Stimulated activated naive CD8-positive, alpha-beta T cell treated with anti-CD3 and anti-CD28 coated beads, Interleukin-15, Interleukin-2, amounts not matched to agents 100 ng/mL and 50 ng/mL, for 24 hours (primary cell): ENCODE measurements at regions not wholly inside any gene's neighbourhood (a gene's known extent, or its start where the extent isn't known, plus 50 kb on each side); places are given as distances from the start of the nearest gene placed in this dataset.
"Not testable (repeated sequence)": the region's sequence is repeated elsewhere in the genome, so short reads cannot be mapped to it uniquely, and the experiment has no call there.

ENCODE experiments used
- H3K27ac Mint-ChIP-seq: one replicate; pipeline ENCODE4 v1.8.0; 2021; ENCODE audit warnings: mild to moderate bottlenecking, mixed read lengths
- H3K27me3 Mint-ChIP-seq: one replicate; pipeline ENCODE4 v1.8.0; 2021; ENCODE audit warnings: mixed read lengths
- H3K36me3 Mint-ChIP-seq: one replicate; pipeline ENCODE4 v1.8.0; 2021; ENCODE audit warnings: low read depth, mixed read lengths
- H3K4me1 Mint-ChIP-seq: one replicate; pipeline ENCODE4 v1.8.0; 2021; ENCODE audit warnings: low read depth, mixed read lengths
- H3K4me3 Mint-ChIP-seq: one replicate; pipeline ENCODE4 v1.8.0; 2021; ENCODE audit warnings: mild to moderate bottlenecking, mixed read lengths
- H3K9me3 Mint-ChIP-seq: one replicate; pipeline ENCODE4 v1.8.0; 2021; ENCODE audit warnings: mixed read lengths

- no peak overlapping the region for H3K27ac Mint-ChIP-seq
- H3K4me3 Mint-ChIP-seq: no peak overlapping the region
- no peaks in the 10 kb centered on the region for H3K27me3 Mint-ChIP-seq
- no peaks in the 10 kb centered on the region for H3K4me1 Mint-ChIP-seq
- peaks cover 12% of the 10 kb centered on the region for H3K36me3 Mint-ChIP-seq
- no peaks in the 10 kb centered on the region for H3K9me3 Mint-ChIP-seq
These were observed 100.2 kb downstream of the KATNIP start for GRCh38 chr16:27650073-27650701.

- Mint-ChIP-seq H3K4me1 (no peaks in the 10 kb centered on the region), H3K36me3 (peaks cover 12% of the 10 kb centered on the region), H3K27ac (no peak overlapping the region), H3K4me3 (no peak overlapping the region), H3K9me3 (no peaks in the 10 kb centered on the region), H3K27me3 (no peaks in the 10 kb centered on the region)
These were observed 101.4 kb downstream of the KATNIP start for GRCh38 chr16:27651301-27651700.

DNA sequence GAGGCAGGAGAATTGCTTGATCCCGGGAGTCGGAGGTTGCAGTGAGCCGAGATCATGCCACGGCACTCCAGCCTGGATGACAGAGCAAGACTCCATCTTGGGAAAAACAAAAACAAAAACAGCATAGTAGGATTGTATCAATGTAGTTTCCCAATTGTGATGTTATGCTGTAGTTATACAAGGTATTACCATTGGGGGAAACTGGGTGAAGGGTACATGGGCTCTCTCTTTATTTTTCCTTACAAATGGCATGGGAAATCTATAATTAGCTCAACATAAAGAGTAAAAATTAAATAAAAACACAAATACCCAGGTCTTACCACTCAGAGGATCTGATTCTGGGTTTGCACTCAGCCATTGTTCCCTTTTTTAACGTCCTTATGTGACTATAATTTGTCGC, 107.9 kb downstream of the KATNIP start:
- Mint-ChIP-seq H3K27me3 (no peaks in the 10 kb centered on the region), H3K36me3 (peaks cover 27% of the 10 kb centered on the region), H3K27ac (no peak overlapping the region), H3K9me3 (peaks cover 3% of the 10 kb centered on the region), H3K4me3 (no peak overlapping the region), H3K4me1 (no peaks in the 10 kb centered on the region)

DNA sequence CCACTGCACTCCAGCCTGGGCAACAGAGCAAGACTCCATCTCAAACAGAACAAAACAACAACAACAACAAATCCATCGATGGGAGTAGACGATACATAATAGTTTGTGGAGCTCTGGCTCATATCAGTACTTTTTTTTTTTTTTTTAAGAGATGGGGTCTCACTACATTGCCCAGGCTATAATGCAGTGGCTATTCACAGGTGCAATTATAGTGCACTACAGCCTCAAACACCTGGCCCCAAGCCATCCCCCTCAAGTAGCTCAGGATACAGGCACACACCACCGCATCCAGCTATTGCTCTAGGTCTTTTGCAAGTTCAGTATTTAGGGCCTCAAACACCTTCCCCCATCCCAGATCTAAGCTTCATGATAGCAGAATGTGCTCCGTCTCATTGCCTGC, 110.6 kb downstream of the KATNIP start:
- Mint-ChIP-seq H3K27ac (no peak overlapping the region), H3K27me3 (no peaks in the 10 kb centered on the region), H3K4me3 (no peak overlapping the region), H3K36me3 (peaks cover 18% of the 10 kb centered on the region), H3K9me3 (peaks cover 3% of the 10 kb centered on the region), H3K4me1 (no peaks in the 10 kb centered on the region)

GRCh38 chr16:27663235-27663634, 113.3 kb downstream of the KATNIP start:
- not testable (repeated sequence) for H3K4me1 Mint-ChIP-seq, H3K27ac Mint-ChIP-seq, H3K9me3 Mint-ChIP-seq, H3K4me3 Mint-ChIP-seq, H3K27me3 Mint-ChIP-seq
- peaks cover 15% of the 10 kb centered on the region for H3K36me3 Mint-ChIP-seq

DNA sequence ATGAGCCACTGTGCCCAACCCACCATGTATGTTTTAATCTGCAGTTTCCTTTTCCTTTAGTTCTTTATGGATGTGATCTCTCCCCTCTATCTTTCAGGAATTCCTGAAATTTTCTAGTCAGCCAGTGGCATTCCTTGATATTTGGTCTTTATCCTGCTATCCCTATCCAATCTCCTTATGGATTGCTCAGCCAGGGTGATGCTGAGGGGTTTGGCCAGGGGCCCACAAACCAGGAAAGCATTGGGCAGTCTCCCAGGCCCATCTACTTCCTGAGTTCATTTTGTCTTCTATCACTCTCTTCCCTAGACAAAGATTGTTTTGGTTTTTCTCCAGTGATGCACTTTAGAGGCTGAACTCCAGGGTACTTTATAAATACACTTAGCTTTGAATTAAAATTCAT, 115.9 kb downstream of the KATNIP start:
- H3K4me1 Mint-ChIP-seq: no peaks in the 10 kb centered on the region

DNA sequence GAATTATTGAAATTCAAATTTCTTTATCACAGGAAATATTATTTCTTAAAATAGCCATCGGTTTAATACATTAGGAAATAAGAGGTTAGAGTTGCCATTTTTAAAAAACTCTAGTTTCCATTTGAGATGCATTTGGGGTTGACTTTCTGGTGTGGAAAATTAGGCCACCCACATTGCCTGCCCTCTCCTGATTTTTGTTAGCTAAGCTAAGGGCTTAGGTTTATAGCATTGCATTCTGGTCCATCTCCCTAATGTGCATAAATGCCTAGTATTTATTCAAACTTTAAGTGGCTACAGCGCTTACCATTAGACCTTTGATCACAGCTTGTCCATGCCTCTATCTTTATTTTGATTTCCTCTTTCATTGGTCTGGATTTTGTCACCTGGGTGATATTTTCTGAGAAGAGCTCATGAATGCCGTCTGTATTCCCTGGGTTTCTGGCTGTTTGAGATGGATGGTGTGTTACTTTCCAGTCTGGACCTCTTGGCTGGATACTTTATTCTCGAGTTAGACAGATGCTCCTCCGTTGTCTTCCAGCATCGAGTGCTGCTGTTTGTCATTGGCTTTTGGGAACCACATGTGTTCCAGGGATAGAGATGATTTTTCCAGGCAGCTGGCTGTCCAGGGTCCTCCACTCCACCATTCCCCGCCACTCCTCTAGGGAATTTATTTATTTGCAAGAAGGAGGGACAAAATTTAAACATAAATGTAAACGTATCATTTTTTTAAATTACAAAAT, 120.3 kb downstream of the KATNIP start:
- H3K4me3 Mint-ChIP-seq: no peak overlapping the region
- H3K36me3 Mint-ChIP-seq: peaks cover 23% of the 10 kb centered on the region
- H3K9me3 Mint-ChIP-seq: no peaks in the 10 kb centered on the region
- H3K4me1 Mint-ChIP-seq: no peaks in the 10 kb centered on the region
- H3K27ac Mint-ChIP-seq: no peak overlapping the region
- no peaks in the 10 kb centered on the region for H3K27me3 Mint-ChIP-seq

More for the DNA sequence above, 115.9 kb downstream of the KATNIP start:
- Mint-ChIP-seq H3K36me3 (peaks cover 15% of the 10 kb centered on the region), H3K9me3 (no peaks in the 10 kb centered on the region), H3K27me3 (no peaks in the 10 kb centered on the region), H3K4me3 (no peak overlapping the region), H3K27ac (no peak overlapping the region)

GRCh38 chr16:27671410-27671809, 121.5 kb downstream of the KATNIP start:
- peaks cover 16% of the 10 kb centered on the region for H3K36me3 Mint-ChIP-seq
- no peaks in the 10 kb centered on the region for H3K4me1 Mint-ChIP-seq
- no peaks in the 10 kb centered on the region for H3K27me3 Mint-ChIP-seq
- no peaks in the 10 kb centered on the region for H3K9me3 Mint-ChIP-seq
- no peak overlapping the region for H3K4me3 Mint-ChIP-seq
- no peak overlapping the region for H3K27ac Mint-ChIP-seq

GRCh38 chr16:27676839-27677238, 126.9 kb downstream of the KATNIP start:
- Mint-ChIP-seq H3K27me3 (no peaks in the 10 kb centered on the region), H3K9me3 (no peaks in the 10 kb centered on the region), H3K4me1 (no peaks in the 10 kb centered on the region), H3K27ac (no peak overlapping the region), H3K4me3 (no peak overlapping the region), H3K36me3 (peaks cover 48% of the 10 kb centered on the region)

DNA sequence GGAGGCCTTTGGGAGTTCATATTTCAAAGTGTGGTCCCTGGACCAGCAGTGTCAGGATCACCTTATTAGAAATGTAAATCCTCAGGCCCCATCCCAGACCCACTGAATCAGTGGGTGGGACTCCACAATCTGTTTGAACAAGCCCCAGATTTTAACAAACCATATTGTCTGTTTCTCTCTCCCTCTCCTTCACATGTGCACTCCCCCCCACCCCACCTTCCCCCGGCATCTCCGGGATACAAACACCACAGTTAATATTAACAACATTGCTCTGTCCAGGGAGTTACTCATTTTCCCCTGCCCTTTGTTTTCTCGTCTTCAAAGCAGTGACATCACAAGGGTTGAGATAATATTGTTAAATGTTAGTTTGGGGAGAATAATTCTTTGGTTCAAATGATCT, 127.3 kb downstream of the KATNIP start:
- Mint-ChIP-seq H3K27me3 (no peaks in the 10 kb centered on the region), H3K4me3 (no peak overlapping the region), H3K36me3 (peaks cover 49% of the 10 kb centered on the region), H3K4me1 (no peaks in the 10 kb centered on the region), H3K27ac (no peak overlapping the region), H3K9me3 (no peaks in the 10 kb centered on the region)

- Mint-ChIP-seq H3K27me3 (no peaks in the 10 kb centered on the region), H3K36me3 (peaks cover 55% of the 10 kb centered on the region), H3K9me3 (no peaks in the 10 kb centered on the region), H3K4me3 (no peak overlapping the region), H3K4me1 (no peaks in the 10 kb centered on the region), H3K27ac (no peak overlapping the region)
These were observed 129.0 kb downstream of the KATNIP start for GRCh38 chr16:27678955-27679354.

GRCh38 chr16:27679899-27680298, 130.0 kb downstream of the KATNIP start:
- no peaks in the 10 kb centered on the region for H3K27me3 Mint-ChIP-seq
- H3K4me3 Mint-ChIP-seq: no peak overlapping the region
- H3K4me1 Mint-ChIP-seq: no peaks in the 10 kb centered on the region
- H3K9me3 Mint-ChIP-seq: no peaks in the 10 kb centered on the region
- H3K36me3 Mint-ChIP-seq: peaks cover 50% of the 10 kb centered on the region
- H3K27ac Mint-ChIP-seq: no peak overlapping the region

DNA sequence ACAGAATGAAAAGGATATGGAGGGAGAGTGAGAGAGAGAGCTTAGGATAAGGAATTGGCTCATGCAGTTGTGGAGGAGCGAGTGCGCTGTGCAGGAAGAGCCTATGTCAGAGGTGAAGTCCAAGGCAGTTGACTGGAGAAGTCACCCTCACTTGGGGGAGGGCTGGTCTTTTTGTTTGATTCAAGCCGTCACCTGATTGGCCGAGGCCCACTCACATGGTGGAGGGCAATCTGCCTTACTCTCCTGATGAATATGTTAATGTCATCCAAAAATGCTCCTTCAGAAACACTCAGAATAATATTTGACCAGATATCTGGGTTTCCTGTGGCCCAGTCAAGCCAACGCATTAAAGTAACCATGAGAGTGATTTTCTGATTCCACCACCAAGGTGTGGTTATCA, 131.7 kb downstream of the KATNIP start:
- Mint-ChIP-seq H3K4me1 (no peaks in the 10 kb centered on the region), H3K9me3 (no peaks in the 10 kb centered on the region), H3K36me3 (peaks cover 48% of the 10 kb centered on the region), H3K27ac (no peak overlapping the region), H3K27me3 (no peaks in the 10 kb centered on the region), H3K4me3 (no peak overlapping the region)

- peaks cover 32% of the 10 kb centered on the region for H3K36me3 Mint-ChIP-seq
These were observed 134.1 kb downstream of the KATNIP start for GRCh38 chr16:27684047-27684446.

GRCh38 chr16:27685807-27686206, 135.9 kb downstream of the KATNIP start:
- H3K27ac Mint-ChIP-seq: no peak overlapping the region
- H3K4me1 Mint-ChIP-seq: no peaks in the 10 kb centered on the region
- H3K4me3 Mint-ChIP-seq: no peak overlapping the region
- H3K9me3 Mint-ChIP-seq: no peaks in the 10 kb centered on the region
- H3K27me3 Mint-ChIP-seq: no peaks in the 10 kb centered on the region
- peaks cover 23% of the 10 kb centered on the region for H3K36me3 Mint-ChIP-seq

More at GRCh38 chr16:27684047-27684446, 134.1 kb downstream of the KATNIP start:
- no peaks in the 10 kb centered on the region for H3K9me3 Mint-ChIP-seq
- H3K4me1 Mint-ChIP-seq: no peaks in the 10 kb centered on the region
- H3K4me3 Mint-ChIP-seq: no peak overlapping the region
- H3K27ac Mint-ChIP-seq: no peak overlapping the region
- H3K27me3 Mint-ChIP-seq: no peaks in the 10 kb centered on the region

DNA sequence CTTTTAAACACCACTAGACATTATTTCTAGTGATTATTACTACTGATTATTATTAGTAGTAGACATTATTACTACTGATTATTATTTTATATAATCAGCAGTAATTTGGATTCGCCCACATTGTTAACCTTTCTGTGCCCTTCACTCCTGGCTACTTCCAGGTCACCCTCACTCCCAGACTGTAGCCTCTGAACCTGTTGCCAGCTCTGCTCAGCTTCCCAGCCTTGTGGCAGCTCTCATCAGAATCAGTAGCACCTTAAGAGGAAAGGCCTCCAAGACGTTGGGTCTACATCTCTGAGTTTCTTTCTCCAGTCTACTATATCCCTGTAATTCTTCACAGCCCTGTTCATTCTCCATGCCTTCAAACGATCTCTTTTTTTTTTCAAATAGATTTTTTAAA, 137.0 kb downstream of the KATNIP start:
- Mint-ChIP-seq H3K9me3 (no peaks in the 10 kb centered on the region), H3K36me3 (peaks cover 13% of the 10 kb centered on the region), H3K4me1 (no peaks in the 10 kb centered on the region), H3K27ac (no peak overlapping the region), H3K27me3 (no peaks in the 10 kb centered on the region), H3K4me3 (no peak overlapping the region)
